Karpas-422 (cell line): ENCODE measurements at regions not wholly inside any gene's neighbourhood (a gene's known extent, or its start where the extent isn't known, plus 50 kb on each side); places are given as distances from the start of the nearest gene placed in this dataset.

Source experiments
- DNase-seq: peaks from one replicate; pipeline ENCODE4 v3.0.0-alpha.2; 2015
- H2AFZ ChIP-seq: fragments of 200-600 bp; sonication (generic); 2 replicates; pipeline ENCODE4 v1.6.1; 2014; ENCODE audit warnings: antibody characterized with exemption, low read length, mixed read lengths
- H3K27ac ChIP-seq: fragments of 200-600 bp; sonication (generic); 2 replicates; pipeline ENCODE4 v1.5.1; 2014; ENCODE audit warnings: mild to moderate bottlenecking, low read length, moderate library complexity
- H3K27me3 ChIP-seq: fragments of 200-600 bp; sonication (generic); 2 replicates; pipeline ENCODE4 v1.6.1; 2014; ENCODE audit warnings: low read length, mixed read lengths
- H3K36me3 ChIP-seq: fragments of 200-600 bp; sonication (generic); 2 replicates; pipeline ENCODE4 v1.6.1; 2014; ENCODE audit warnings: low read length, mixed read lengths; ENCODE audit not compliant: insufficient read depth
- H3K4me1 ChIP-seq: fragments of 200-600 bp; sonication (generic); 2 replicates; pipeline ENCODE4 v1.6.1; 2014; ENCODE audit warnings: mild to moderate bottlenecking, low read length, mixed read lengths
- H3K4me2 ChIP-seq: fragments of 200-600 bp; sonication (generic); 2 replicates; pipeline ENCODE4 v1.6.1; 2014; ENCODE audit warnings: low read length, low read depth, mild to moderate bottlenecking; ENCODE audit not compliant: poor library complexity, severe bottlenecking
- H3K4me3 ChIP-seq: fragments of 200-600 bp; sonication (generic); 2 replicates; pipeline ENCODE4 v1.5.1; 2014; ENCODE audit warnings: mild to moderate bottlenecking, antibody characterized with exemption, low read length, mixed read lengths
- H3K79me2 ChIP-seq: fragments of 200-600 bp; sonication (generic); 2 replicates; pipeline ENCODE4 v1.6.1; 2014; ENCODE audit warnings: mild to moderate bottlenecking, low read length, mixed read lengths
- H3K9ac ChIP-seq: fragments of 200-600 bp; sonication (generic); 2 replicates; pipeline ENCODE4 v1.6.0; 2014; ENCODE audit warnings: low read length
- H3K9me2 ChIP-seq: fragments of 200-600 bp; sonication (generic), shearing (Covaris generic); replicated peaks from 2 replicates; pipeline ENCODE4 v1.6.0; 2014; ENCODE audit warnings: mild to moderate bottlenecking, low read length, moderate library complexity; ENCODE audit not compliant: insufficient read depth
- H3K9me3 ChIP-seq: fragments of 300-700, 200-600 bp; sonication (generic); 2 replicates; pipeline ENCODE4 v1.6.1; 2014; ENCODE audit warnings: low read length, mixed read lengths
- H4K20me1 ChIP-seq: fragments of 200-600 bp; sonication (generic); 2 replicates; pipeline ENCODE4 v1.6.1; 2014; ENCODE audit warnings: mild to moderate bottlenecking, antibody characterized with exemption, low read length, low read depth; ENCODE audit not compliant: insufficient read depth

DNA sequence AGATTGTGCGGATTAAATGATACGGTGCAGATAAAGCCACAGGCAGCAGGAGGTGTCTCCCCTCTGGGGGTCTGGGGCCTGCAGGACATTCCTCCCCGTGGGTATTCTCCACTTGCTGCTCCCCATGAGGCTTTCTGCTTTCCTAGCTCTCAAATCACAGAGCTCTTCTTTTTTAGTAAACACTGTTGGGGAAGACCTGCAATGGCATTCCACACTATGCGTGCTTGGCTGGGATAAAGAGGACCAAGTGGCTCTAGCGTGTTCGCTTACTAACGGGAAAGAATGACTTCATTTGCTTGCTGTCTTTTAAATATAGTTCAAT lies 146.5 kb downstream of the DDX1 start:
- Histone ChIP-seq H3K4me2 (no peak overlapping the region), H3K27me3 (no peaks in the 10 kb centered on the region), H3K4me1 (peaks cover 44% of the 10 kb centered on the region), H4K20me1 (no peaks in the 10 kb centered on the region), H3K9me2 (no peaks in the 10 kb centered on the region), H3K79me2 (no peaks in the 10 kb centered on the region), H3K27ac (no peak overlapping the region), H3K9ac (no peak overlapping the region), H3K4me3 (no peak overlapping the region), H3K36me3 (no peaks in the 10 kb centered on the region), H3K9me3 (no peaks in the 10 kb centered on the region), H2AFZ (no peak overlapping the region)
- DNase-seq: no peak

DNA sequence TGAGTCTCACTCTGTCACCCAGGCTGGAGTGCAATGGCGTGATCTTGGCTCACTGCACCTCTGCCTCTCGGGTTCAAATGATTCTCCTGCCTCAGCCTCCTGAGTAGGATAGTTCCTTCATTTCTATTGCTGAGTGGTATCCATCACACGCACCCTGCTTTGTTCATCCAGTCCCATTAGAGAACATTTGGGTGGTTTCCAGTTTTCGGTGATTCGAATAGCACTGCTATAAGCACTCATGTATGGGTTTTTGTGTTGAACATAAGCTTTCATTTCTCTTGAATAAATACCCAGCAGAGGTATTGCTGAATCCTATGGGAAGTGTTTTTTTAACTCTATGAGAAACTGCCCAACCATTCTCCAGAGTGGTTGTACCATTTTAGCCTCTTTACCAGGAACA lies 147.3 kb downstream of the DDX1 start:
- no peak overlapping the region for H2AFZ ChIP-seq
- no peak overlapping the region for H3K4me2 ChIP-seq
- H3K27me3 ChIP-seq: no peaks in the 10 kb centered on the region
- no peak overlapping the region for H3K27ac ChIP-seq
- peaks cover 36% of the 10 kb centered on the region for H3K4me1 ChIP-seq
- H3K79me2 ChIP-seq: no peaks in the 10 kb centered on the region
- H3K4me3 ChIP-seq: no peak overlapping the region
- no peak for DNase-seq
- no peak overlapping the region for H3K9ac ChIP-seq
- no peaks in the 10 kb centered on the region for H3K9me2 ChIP-seq
- H4K20me1 ChIP-seq: no peaks in the 10 kb centered on the region
- H3K36me3 ChIP-seq: no peaks in the 10 kb centered on the region
- no peaks in the 10 kb centered on the region for H3K9me3 ChIP-seq

- no peaks in the 10 kb centered on the region for H3K27me3 ChIP-seq
- H3K36me3 ChIP-seq: no peaks in the 10 kb centered on the region
- H2AFZ ChIP-seq: no peak overlapping the region
- DNase-seq: no peak
- H3K27ac ChIP-seq: no peak overlapping the region
- no peaks in the 10 kb centered on the region for H4K20me1 ChIP-seq
- H3K4me1 ChIP-seq: no peaks in the 10 kb centered on the region
- H3K4me3 ChIP-seq: no peak overlapping the region
- H3K9me3 ChIP-seq: no peaks in the 10 kb centered on the region
- no peaks in the 10 kb centered on the region for H3K79me2 ChIP-seq
- H3K4me2 ChIP-seq: no peak overlapping the region
- H3K9me2 ChIP-seq: no peaks in the 10 kb centered on the region
- H3K9ac ChIP-seq: no peak overlapping the region
These were observed 153.2 kb downstream of the DDX1 start for GRCh38 chr2:15744820-15745219.

GRCh38 chr2:15745350-15745749 lies 153.7 kb downstream of the DDX1 start:
- H3K9ac ChIP-seq: no peak overlapping the region
- H3K27ac ChIP-seq: no peak overlapping the region
- H3K4me2 ChIP-seq: no peak overlapping the region
- H3K4me3 ChIP-seq: no peak overlapping the region
- no peaks in the 10 kb centered on the region for H3K9me2 ChIP-seq
- no peak overlapping the region for H2AFZ ChIP-seq
- no peak for DNase-seq
- H3K4me1 ChIP-seq: no peaks in the 10 kb centered on the region
- H3K9me3 ChIP-seq: no peaks in the 10 kb centered on the region
- no peaks in the 10 kb centered on the region for H3K79me2 ChIP-seq
- no peaks in the 10 kb centered on the region for H3K27me3 ChIP-seq
- no peaks in the 10 kb centered on the region for H3K36me3 ChIP-seq
- H4K20me1 ChIP-seq: no peaks in the 10 kb centered on the region

- no peak overlapping the region for H3K4me3 ChIP-seq
- no peaks in the 10 kb centered on the region for H3K9me2 ChIP-seq
- no peak overlapping the region for H3K4me2 ChIP-seq
- H3K4me1 ChIP-seq: no peaks in the 10 kb centered on the region
- no peak overlapping the region for H3K9ac ChIP-seq
- no peak overlapping the region for H3K27ac ChIP-seq
- no peaks in the 10 kb centered on the region for H3K27me3 ChIP-seq
- H4K20me1 ChIP-seq: no peaks in the 10 kb centered on the region
- no peaks in the 10 kb centered on the region for H3K36me3 ChIP-seq
- no peak for DNase-seq
- H3K9me3 ChIP-seq: no peaks in the 10 kb centered on the region
- no peak overlapping the region for H2AFZ ChIP-seq
- H3K79me2 ChIP-seq: no peaks in the 10 kb centered on the region
These were observed 154.4 kb downstream of the DDX1 start for GRCh38 chr2:15745907-15746702.

GRCh38 chr2:15746703-15747550 lies 155.3 kb downstream of the DDX1 start:
- Histone ChIP-seq H3K79me2 (no peaks in the 10 kb centered on the region), H2AFZ (no peak overlapping the region), H3K27ac (no peak overlapping the region), H3K9me3 (no peaks in the 10 kb centered on the region), H3K9ac (no peak overlapping the region), H3K9me2 (no peaks in the 10 kb centered on the region), H3K4me3 (no peak overlapping the region), H3K4me1 (no peaks in the 10 kb centered on the region), H4K20me1 (no peaks in the 10 kb centered on the region), H3K27me3 (no peaks in the 10 kb centered on the region), H3K4me2 (no peak overlapping the region), H3K36me3 (no peaks in the 10 kb centered on the region)
- no peak for DNase-seq

DNA sequence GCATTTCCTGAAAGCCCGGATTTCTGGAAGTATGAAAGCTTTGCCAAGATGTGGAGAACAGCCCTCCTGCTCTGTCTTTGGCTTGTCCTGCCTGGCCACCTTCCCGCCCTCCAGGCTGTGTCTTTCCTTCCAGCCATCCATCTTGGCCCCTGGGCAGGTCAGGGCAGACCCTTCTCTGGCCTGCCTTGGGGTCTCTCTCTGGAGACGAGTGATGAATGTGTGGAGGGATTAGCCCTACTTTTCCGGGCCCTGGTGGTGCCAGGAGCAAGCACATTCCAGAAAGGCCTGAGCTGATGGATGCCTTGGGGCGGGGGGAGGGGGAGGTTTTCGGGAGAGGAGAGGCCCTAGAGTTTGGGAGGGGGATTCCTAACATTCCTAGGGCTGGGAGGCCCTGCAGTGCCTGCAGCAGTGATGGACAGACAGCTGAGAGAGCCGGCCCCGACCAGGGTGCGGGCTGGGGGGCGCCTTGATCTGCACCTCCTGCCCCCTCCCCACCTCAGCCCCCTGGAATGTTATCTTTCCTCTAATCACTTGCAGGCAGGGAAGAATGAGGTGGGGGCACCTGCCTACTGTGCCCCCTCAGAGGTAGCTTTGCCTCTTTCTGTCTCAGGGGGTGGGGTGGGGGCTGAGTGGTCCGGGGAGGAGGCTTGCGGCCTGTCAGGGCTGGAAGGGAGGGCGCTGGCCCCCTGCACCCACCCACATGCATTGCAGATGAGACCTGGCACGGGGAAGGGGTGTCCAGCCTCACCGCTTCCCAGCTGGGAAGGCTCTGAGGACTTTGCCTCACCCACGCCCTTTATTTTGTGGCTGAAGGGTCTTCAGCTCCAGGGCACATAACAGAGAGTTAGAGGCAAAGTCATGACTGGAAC lies 156.2 kb downstream of the DDX1 start:
- no peaks in the 10 kb centered on the region for H3K9me3 ChIP-seq
- H3K4me3 ChIP-seq: no peak overlapping the region
- no peak overlapping the region for H2AFZ ChIP-seq
- no peak for DNase-seq
- H3K9me2 ChIP-seq: no peaks in the 10 kb centered on the region
- H3K27me3 ChIP-seq: no peaks in the 10 kb centered on the region
- no peaks in the 10 kb centered on the region for H3K79me2 ChIP-seq
- H3K9ac ChIP-seq: no peak overlapping the region
- no peaks in the 10 kb centered on the region for H3K4me1 ChIP-seq
- no peaks in the 10 kb centered on the region for H4K20me1 ChIP-seq
- H3K27ac ChIP-seq: no peak overlapping the region
- no peaks in the 10 kb centered on the region for H3K36me3 ChIP-seq
- no peak overlapping the region for H3K4me2 ChIP-seq
